GM06990 (cell line): ENCODE measurements at regions not wholly inside any gene's neighbourhood (a gene's known extent, or its start where the extent isn't known, plus 50 kb on each side); places are given as distances from the start of the nearest gene placed in this dataset.

Experiments
- DNase-seq: peaks from one replicate; pipeline ENCODE4 v3.0.0-alpha.2; 2011; ENCODE audit not compliant: insufficient read length; ENCODE audit errors: extremely low read depth
- H3K27me3 ChIP-seq: replicated peaks from 2 replicates; pipeline ENCODE4 v1.6.0; 2011; ENCODE audit warnings: low read length; ENCODE audit not compliant: control insufficient read depth, insufficient read depth
- H3K36me3 ChIP-seq: 2 replicates; pipeline ENCODE4 v1.5.1; 2011; ENCODE audit warnings: low read length; ENCODE audit not compliant: control insufficient read depth, insufficient read depth
- H3K4me3 ChIP-seq: replicated peaks from 2 replicates; pipeline ENCODE4 v1.5.1; 2011; ENCODE audit warnings: low read depth, mild to moderate bottlenecking, control low read depth, low read length
- CTCF ChIP-seq: IDR thresholded peaks from 2 replicates; pipeline ENCODE4 v1.5.1; 2011; ENCODE audit warnings: low read length, control low read depth, mild to moderate bottlenecking, inconsistent platforms; ENCODE audit not compliant: insufficient read depth, poor library complexity, severe bottlenecking

GRCh38 chr2:15031745-15032240, 399.3 kb downstream of the LRATD1 start:
- no peak overlapping the region for H3K4me3 ChIP-seq
- no peaks in the 10 kb centered on the region for H3K36me3 ChIP-seq
- peak; percentile 36 for DNase-seq
- peak; percentile 37 for TF ChIP-seq CTCF
- H3K27me3 ChIP-seq: no peaks in the 10 kb centered on the region

- Histone ChIP-seq H3K27me3 (no peaks in the 10 kb centered on the region), H3K4me3 (no peak overlapping the region), H3K36me3 (no peaks in the 10 kb centered on the region)
- TF ChIP-seq CTCF: no peak
- DNase-seq: no peak
Observed at GRCh38 chr2:15034246-15034645, 401.7 kb downstream of the LRATD1 start.

GRCh38 chr2:15034860-15035259, 402.3 kb downstream of the LRATD1 start:
- Histone ChIP-seq H3K4me3 (no peak overlapping the region), H3K27me3 (no peaks in the 10 kb centered on the region), H3K36me3 (no peaks in the 10 kb centered on the region)
- no peak for DNase-seq
- TF ChIP-seq CTCF: no peak

- DNase-seq: no peak
- Histone ChIP-seq H3K36me3 (no peaks in the 10 kb centered on the region), H3K4me3 (no peak overlapping the region), H3K27me3 (no peaks in the 10 kb centered on the region; the same call in 1 of the 2 replicates)
- no peak for TF ChIP-seq CTCF
Observed at GRCh38 chr2:15038366-15039364, 406.1 kb downstream of the LRATD1 start.

GRCh38 chr2:15040429-15041084, 408.0 kb downstream of the LRATD1 start:
- Histone ChIP-seq H3K4me3 (no peak overlapping the region), H3K27me3 (no peaks in the 10 kb centered on the region; the same call in 1 of the 2 replicates), H3K36me3 (no peaks in the 10 kb centered on the region)
- no peak for DNase-seq
- no peak for TF ChIP-seq CTCF
